HCT116 (cell line): ENCODE measurements at regions not wholly inside any gene's neighbourhood (a gene's known extent, or its start where the extent isn't known, plus 50 kb on each side); places are given as distances from the start of the nearest gene placed in this dataset.

Experiments
- ATAC-seq: fragments of 200-7000 bp; cut with Tn5 transposase; 2 replicates; pipeline ENCODE4 v1.9.1; 2020; ENCODE audit warnings: mild to moderate bottlenecking, moderate library complexity
- BruUV-seq: library from RNA; stranded (reverse); fragments of 400-500 nt; replicated peaks from 2 replicates; lab custom pipeline; 2021; lab: Mats Ljungman, UMichigan
- CTCF ChIA-PET: fragments of 300-600 bp; sonication (Branson Sonifier 250); formaldehyde crosslinking; loops from one replicate; lab custom pipeline; 2021; ENCODE audit warnings: antibody characterized with exemption; lab: Charles Lee
- POLR2A ChIA-PET: fragments of 300-600, 350-600 bp; sonication (Branson Sonifier 250); formaldehyde crosslinking; loops from one replicate; lab custom pipeline; 2021; ENCODE audit warnings: antibody characterized with exemption; lab: Charles Lee
- RAD21 ChIA-PET, 2 experiments: fragments of 300-600 bp; sonication (Branson Sonifier 250); formaldehyde crosslinking; loops; one replicate each; lab custom pipeline; 2023; ENCODE audit warnings: low total read pairs in 2 of 2; ENCODE audit not compliant: uncharacterized antibody in 2 of 2, unreplicated experiment in 2 of 2, low non-redundant PET in 1 of 2; lab: Charles Lee
- DNase-seq: peaks from one replicate; pipeline ENCODE4 v3.0.0-alpha.2; 2010; ENCODE audit warnings: low read depth, low spot score
- H2AFZ ChIP-seq: fragments of 200-600 bp; shearing (Covaris generic), sonication (generic); 2 replicates; pipeline ENCODE4 v1.6.1; 2017; ENCODE audit warnings: low read depth, mixed run types, mixed read lengths, antibody characterized with exemption, low read length; ENCODE audit not compliant: poor library complexity, severe bottlenecking
- H3K27ac ChIP-seq: 2 replicates; pipeline ENCODE4 v1.5.1; 2012; ENCODE audit warnings: low read depth, low read length
- H3K27me3 ChIP-seq: fragments of 200-600 bp; sonication (generic); 2 replicates; pipeline ENCODE4 v1.6.1; 2016; ENCODE audit warnings: mixed run types, low read length, mixed read lengths; ENCODE audit not compliant: insufficient read depth
- H3K36me3 ChIP-seq, 2 experiments: fragments of 200-500 bp in 1 of 2; fragments of 200-600 bp in 1 of 2; sonication (Bioruptor generic) in 1 of 2; sonication (generic) in 1 of 2; 2 replicates each; pipeline versions ENCODE4 v1.5.1 to v1.6.1; 2014 to 2016; ENCODE audit warnings: low read length in 2 of 2, inconsistent platforms in 1 of 2, mixed read lengths in 1 of 2, mixed run types in 1 of 2; ENCODE audit not compliant: insufficient read depth in 2 of 2, control insufficient read depth in 1 of 2
- H3K4me1 ChIP-seq, 2 experiments: fragments of 200-600 bp in 1 of 2; sonication (generic) in 1 of 2; 2 replicates each; pipeline versions ENCODE4 v1.5.1 to v1.6.1; 2012 to 2017; ENCODE audit warnings: low read length in 2 of 2, inconsistent platforms in 1 of 2, mild to moderate bottlenecking in 1 of 2, mixed read lengths in 1 of 2, mixed run types in 1 of 2, moderate library complexity in 1 of 2; ENCODE audit not compliant: insufficient read depth in 2 of 2, control insufficient read depth in 1 of 2
- H3K4me2 ChIP-seq: fragments of 200-600 bp; sonication (generic); 2 replicates; pipeline ENCODE4 v1.6.1; 2017; ENCODE audit warnings: mixed run types, low read length, mixed read lengths
- H3K4me3 ChIP-seq, 2 experiments: fragments of 200-600 bp in 1 of 2; sonication (generic) in 1 of 2; replicated peaks in 1 of 2; 2 replicates each; pipeline ENCODE4 v1.5.1; 2011 to 2016; ENCODE audit warnings: low read length in 2 of 2, control low read depth in 1 of 2, low read depth in 1 of 2, mild to moderate bottlenecking in 1 of 2, mixed read lengths in 1 of 2, mixed run types in 1 of 2
- H3K79me2 ChIP-seq: fragments of 200-600 bp; sonication (generic); 2 replicates; pipeline ENCODE4 v1.6.1; 2017; ENCODE audit warnings: mild to moderate bottlenecking, mixed run types, low read length, moderate library complexity, mixed read lengths; ENCODE audit not compliant: insufficient read depth
- H3K9ac ChIP-seq: fragments of 200-600 bp; sonication (generic); 2 replicates; pipeline ENCODE4 v1.6.1; 2016; ENCODE audit warnings: low read length, mixed read lengths
- H3K9me2 ChIP-seq: fragments of 200-600 bp; sonication (generic), shearing (Covaris generic); 2 replicates; pipeline ENCODE4 v1.6.1; 2017; ENCODE audit warnings: mixed run types, mild to moderate bottlenecking, moderate library complexity; ENCODE audit not compliant: insufficient read depth
- H3K9me3 ChIP-seq, 2 experiments: fragments of 200-500 bp in 1 of 2; fragments of 200-600 bp in 1 of 2; sonication (Bioruptor generic) in 1 of 2; sonication (generic) in 1 of 2; 2 replicates each; pipeline ENCODE4 v1.6.1; 2014 to 2017; ENCODE audit warnings: low read length in 2 of 2, mixed read lengths in 2 of 2, inconsistent platforms in 1 of 2, low read depth in 1 of 2, mild to moderate bottlenecking in 1 of 2, mixed run types in 1 of 2, moderate library complexity in 1 of 2; ENCODE audit not compliant: control insufficient read depth in 1 of 2, insufficient read depth in 1 of 2
- H4K20me1 ChIP-seq: fragments of 200-600 bp; sonication (generic), shearing (Covaris generic); 2 replicates; pipeline ENCODE4 v1.6.1; 2017; ENCODE audit warnings: mixed run types, mild to moderate bottlenecking, moderate library complexity; ENCODE audit not compliant: insufficient read depth
- EGR1 ChIP-seq: IDR thresholded peaks from 2 replicates; pipeline ENCODE4 v1.6.1; 2012; ENCODE audit warnings: low read depth
- EZH2phosphoT487 ChIP-seq: fragments of 200-600 bp; IDR thresholded peaks from 2 replicates; pipeline ENCODE4 v1.6.1; 2018; ENCODE audit warnings: antibody characterized with exemption, borderline replicate concordance
- FOSL1 ChIP-seq: IDR thresholded peaks from 2 replicates; pipeline ENCODE4 v1.6.1; 2012; ENCODE audit warnings: low read depth
- JUND ChIP-seq: IDR thresholded peaks from 2 replicates; pipeline ENCODE4 v1.6.1; 2012
- POLR2A ChIP-seq: IDR thresholded peaks from 2 replicates; pipeline ENCODE4 v1.7.0; 2011; ENCODE audit warnings: borderline replicate concordance; ENCODE audit not compliant: insufficient read depth, insufficient read length; ENCODE audit errors: extremely low read depth
- SP1 ChIP-seq: IDR thresholded peaks from 2 replicates; pipeline ENCODE4 v1.6.1; 2012; ENCODE audit warnings: low read depth
- SRF ChIP-seq: IDR thresholded peaks from 2 replicates; pipeline ENCODE4 v1.6.1; 2012; ENCODE audit warnings: low read depth
- TCF7L2 ChIP-seq: IDR thresholded peaks from 2 replicates; pipeline ENCODE4 v1.7.0; 2011; ENCODE audit warnings: borderline replicate concordance, inconsistent platforms; ENCODE audit not compliant: insufficient read depth, insufficient read length; ENCODE audit errors: extremely low read depth
- ZNF274 ChIP-seq: fragments of 200-500 bp; sonication (Bioruptor generic); IDR thresholded peaks from 2 replicates; pipeline ENCODE4 v1.6.1; 2014; ENCODE audit warnings: mild to moderate bottlenecking, low read depth, low read length, inconsistent platforms
- intact Hi-C: fragments of 100-400 bp; cut with micrococcal nuclease; formaldehyde crosslinking; loops from 2 replicates; pipeline ENCODE4 v1.10.0; 2022
- TF ChIP-seq, protein P1 (sequence below): IDR thresholded peaks from 2 replicates; pipeline ENCODE4 v1.6.1; 2012; ENCODE audit warnings: low read depth
- TF ChIP-seq, protein P2 (sequence below): IDR thresholded peaks from 2 replicates; pipeline ENCODE4 v1.6.1; 2011; ENCODE audit warnings: mild to moderate bottlenecking, low read length, moderate library complexity; ENCODE audit not compliant: insufficient replicate concordance; ENCODE audit errors: extremely low read depth

DNA sequence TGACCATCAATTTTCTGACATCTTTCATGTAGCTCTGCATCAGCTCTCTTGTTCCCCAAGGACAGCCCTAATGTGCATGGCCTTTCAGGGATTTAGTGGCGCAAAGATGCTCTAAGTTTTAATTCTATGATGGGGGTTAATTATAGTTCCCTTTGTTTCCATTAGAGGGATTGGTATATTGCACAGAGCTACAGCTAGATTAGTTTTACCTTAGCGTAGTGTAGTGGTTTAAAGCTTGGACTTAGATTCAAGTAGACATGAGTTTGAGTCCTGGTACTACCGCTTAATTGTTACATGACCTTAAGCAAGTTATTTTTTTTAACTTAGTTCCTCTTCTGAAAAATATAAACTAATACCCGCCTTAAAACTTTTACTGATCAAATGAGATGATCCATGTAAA, 247.8 kb upstream of the KRR1 start:
- RAD21 ChIA-PET: interaction anchor here in 1 of 2 experiments (1.2 kb wide), 1 partner anchor 139 kb away, joined by 3 read pairs; no protein-coding TSS in a partner anchor
- ATAC-seq (no peak), DNase-seq (no peak)
- Histone ChIP-seq H3K79me2 (peaks cover 14% of the 10 kb centered on the region; the same call in 1 of the 2 replicates), H3K4me2 (peak overlapping the region; percentile 36), H3K9ac (peak overlapping the region; percentile 56), H4K20me1 (no peaks in the 10 kb centered on the region), H3K4me3 (no peak overlapping the region), H3K27me3 (no peaks in the 10 kb centered on the region), H2AFZ (no peak overlapping the region), H3K27ac (peak overlapping the region; percentile 100), H3K9me3 (no peaks in the 10 kb centered on the region), H3K4me1 (peaks cover 76 to 90% of the 10 kb centered on the region in 2 experiments), H3K9me2 (no peaks in the 10 kb centered on the region), H3K36me3 (no peaks in the 10 kb centered on the region)
- POLR2A ChIA-PET: interaction anchor here (1.0 to 1.5 kb wide), 5 partner anchors 10 to 272 kb away, joined by 3 to 5 read pairs (median 3); partner anchors contain the start of gene PHLDA1
- intact Hi-C loops: no loop called here
- CTCF ChIA-PET: no interaction called here
- TSS peak; percentile 66 for BruUV-seq
- TF ChIP-seq EGR1: no peak
- TF ChIP-seq ZNF274: no peak
- no peak for TF ChIP-seq JUND
- no peak for TF ChIP-seq SP1
- TF ChIP-seq TCF7L2: no peak
- no peak for TF ChIP-seq SRF
- TF ChIP-seq, protein P1, sequence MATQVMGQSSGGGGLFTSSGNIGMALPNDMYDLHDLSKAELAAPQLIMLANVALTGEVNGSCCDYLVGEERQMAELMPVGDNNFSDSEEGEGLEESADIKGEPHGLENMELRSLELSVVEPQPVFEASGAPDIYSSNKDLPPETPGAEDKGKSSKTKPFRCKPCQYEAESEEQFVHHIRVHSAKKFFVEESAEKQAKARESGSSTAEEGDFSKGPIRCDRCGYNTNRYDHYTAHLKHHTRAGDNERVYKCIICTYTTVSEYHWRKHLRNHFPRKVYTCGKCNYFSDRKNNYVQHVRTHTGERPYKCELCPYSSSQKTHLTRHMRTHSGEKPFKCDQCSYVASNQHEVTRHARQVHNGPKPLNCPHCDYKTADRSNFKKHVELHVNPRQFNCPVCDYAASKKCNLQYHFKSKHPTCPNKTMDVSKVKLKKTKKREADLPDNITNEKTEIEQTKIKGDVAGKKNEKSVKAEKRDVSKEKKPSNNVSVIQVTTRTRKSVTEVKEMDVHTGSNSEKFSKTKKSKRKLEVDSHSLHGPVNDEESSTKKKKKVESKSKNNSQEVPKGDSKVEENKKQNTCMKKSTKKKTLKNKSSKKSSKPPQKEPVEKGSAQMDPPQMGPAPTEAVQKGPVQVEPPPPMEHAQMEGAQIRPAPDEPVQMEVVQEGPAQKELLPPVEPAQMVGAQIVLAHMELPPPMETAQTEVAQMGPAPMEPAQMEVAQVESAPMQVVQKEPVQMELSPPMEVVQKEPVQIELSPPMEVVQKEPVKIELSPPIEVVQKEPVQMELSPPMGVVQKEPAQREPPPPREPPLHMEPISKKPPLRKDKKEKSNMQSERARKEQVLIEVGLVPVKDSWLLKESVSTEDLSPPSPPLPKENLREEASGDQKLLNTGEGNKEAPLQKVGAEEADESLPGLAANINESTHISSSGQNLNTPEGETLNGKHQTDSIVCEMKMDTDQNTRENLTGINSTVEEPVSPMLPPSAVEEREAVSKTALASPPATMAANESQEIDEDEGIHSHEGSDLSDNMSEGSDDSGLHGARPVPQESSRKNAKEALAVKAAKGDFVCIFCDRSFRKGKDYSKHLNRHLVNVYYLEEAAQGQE: no peak
- TF ChIP-seq, protein P2, sequence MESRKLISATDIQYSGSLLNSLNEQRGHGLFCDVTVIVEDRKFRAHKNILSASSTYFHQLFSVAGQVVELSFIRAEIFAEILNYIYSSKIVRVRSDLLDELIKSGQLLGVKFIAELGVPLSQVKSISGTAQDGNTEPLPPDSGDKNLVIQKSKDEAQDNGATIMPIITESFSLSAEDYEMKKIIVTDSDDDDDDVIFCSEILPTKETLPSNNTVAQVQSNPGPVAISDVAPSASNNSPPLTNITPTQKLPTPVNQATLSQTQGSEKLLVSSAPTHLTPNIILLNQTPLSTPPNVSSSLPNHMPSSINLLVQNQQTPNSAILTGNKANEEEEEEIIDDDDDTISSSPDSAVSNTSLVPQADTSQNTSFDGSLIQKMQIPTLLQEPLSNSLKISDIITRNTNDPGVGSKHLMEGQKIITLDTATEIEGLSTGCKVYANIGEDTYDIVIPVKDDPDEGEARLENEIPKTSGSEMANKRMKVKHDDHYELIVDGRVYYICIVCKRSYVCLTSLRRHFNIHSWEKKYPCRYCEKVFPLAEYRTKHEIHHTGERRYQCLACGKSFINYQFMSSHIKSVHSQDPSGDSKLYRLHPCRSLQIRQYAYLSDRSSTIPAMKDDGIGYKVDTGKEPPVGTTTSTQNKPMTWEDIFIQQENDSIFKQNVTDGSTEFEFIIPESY: no peak
- TF ChIP-seq EZH2phosphoT487: no peak
- no peak for TF ChIP-seq POLR2A
- no peak for TF ChIP-seq FOSL1
